ENCODE measurements at regions not wholly inside any gene's neighbourhood (a gene's known extent, or its start where the extent isn't known, plus 50 kb on each side); places are given as distances from the start of the nearest gene placed in this dataset.
"Not testable (repeated sequence)": the region's sequence is repeated elsewhere in the genome, so short reads cannot be mapped to it uniquely, and the experiment has no call there.

DNA sequence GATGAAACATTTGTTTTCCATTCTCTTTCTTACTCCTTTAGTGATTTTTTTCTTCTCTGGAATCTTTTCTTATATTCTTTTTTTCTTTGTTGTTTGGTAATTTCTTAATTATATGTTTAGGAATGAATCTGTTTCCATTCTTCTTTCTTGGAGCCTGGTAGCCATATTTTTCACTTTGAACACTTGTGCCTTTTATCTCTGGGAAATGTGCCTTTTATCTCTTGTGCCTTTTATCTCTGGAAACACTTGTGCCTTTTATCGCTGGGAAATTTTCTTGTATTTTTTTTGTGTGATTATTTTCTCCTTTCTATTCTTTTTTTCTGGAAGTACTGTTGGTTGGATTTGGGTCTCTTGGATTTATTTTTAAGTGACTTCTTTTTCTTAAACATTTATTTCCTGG is 118.2 kb downstream of the LEPR start:
- no peak overlapping the region for H3K27ac Mint-ChIP-seq
- DNase-seq (ENCODE audit: low spot score, unreplicated experiment), result no peak

DNA sequence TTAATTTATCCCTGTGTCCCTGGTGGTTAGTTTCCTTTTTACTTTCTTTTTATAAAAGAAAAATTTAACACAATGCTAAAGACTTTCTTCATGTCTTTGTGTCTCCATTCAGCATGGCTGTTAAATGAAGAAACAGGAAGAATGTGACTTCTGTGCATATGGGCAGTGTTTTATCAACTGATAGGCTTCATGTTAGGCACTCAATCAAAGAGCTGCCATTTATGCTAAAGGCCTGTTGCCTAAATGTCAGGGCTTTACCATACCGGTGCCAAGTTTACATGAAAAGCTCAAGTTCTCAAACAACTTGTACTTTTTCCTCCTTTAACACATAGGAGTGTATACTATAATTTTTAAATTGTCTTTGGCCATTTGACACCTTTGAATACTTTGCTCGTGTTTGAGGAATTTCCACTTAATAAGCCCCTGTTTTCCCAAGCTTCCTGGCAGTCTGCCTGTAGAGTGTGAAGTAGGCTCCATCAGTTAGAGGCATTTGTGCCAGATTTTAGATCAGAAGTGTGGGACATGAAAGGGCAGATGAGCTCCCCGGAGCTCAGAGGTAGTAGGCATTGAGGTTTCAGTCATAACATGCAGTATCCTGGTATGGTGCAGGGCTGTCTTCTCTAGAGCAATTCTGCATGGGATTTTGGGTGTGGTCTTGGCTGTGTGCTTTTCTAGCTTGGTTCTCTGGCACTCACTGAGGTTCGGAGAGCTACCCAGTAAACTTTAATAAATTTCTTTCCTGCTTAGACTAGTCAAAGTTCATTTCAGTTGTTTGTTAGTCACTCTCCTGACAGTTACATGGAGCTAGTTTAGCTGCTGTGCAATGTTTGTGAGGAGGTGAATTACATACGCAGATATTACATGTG is 119.0 kb downstream of the LEPR start:
- DNase-seq (ENCODE audit: low spot score, unreplicated experiment), result no peak
- Mint-ChIP-seq H3K27me3 (no peaks in the 10 kb centered on the region), H3K27ac (no peak overlapping the region), H3K4me3 (ENCODE audit: low read depth) (no peak overlapping the region), H3K4me1 (ENCODE audit: low read depth) (peaks cover 11% of the 10 kb centered on the region), H3K9me3 (ENCODE audit: low read depth) (peaks cover 9% of the 10 kb centered on the region), H3K36me3 (ENCODE audit: insufficient read depth) (peaks cover 2% of the 10 kb centered on the region)
- TF ChIP-seq, protein P1, sequence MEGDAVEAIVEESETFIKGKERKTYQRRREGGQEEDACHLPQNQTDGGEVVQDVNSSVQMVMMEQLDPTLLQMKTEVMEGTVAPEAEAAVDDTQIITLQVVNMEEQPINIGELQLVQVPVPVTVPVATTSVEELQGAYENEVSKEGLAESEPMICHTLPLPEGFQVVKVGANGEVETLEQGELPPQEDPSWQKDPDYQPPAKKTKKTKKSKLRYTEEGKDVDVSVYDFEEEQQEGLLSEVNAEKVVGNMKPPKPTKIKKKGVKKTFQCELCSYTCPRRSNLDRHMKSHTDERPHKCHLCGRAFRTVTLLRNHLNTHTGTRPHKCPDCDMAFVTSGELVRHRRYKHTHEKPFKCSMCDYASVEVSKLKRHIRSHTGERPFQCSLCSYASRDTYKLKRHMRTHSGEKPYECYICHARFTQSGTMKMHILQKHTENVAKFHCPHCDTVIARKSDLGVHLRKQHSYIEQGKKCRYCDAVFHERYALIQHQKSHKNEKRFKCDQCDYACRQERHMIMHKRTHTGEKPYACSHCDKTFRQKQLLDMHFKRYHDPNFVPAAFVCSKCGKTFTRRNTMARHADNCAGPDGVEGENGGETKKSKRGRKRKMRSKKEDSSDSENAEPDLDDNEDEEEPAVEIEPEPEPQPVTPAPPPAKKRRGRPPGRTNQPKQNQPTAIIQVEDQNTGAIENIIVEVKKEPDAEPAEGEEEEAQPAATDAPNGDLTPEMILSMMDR (IDR thresholded peaks at IDR 0.05; ENCODE audit: unreplicated experiment), result no peak

More for the DNA sequence above, 118.2 kb downstream of the LEPR start:
- Mint-ChIP-seq H3K36me3 (ENCODE audit: insufficient read depth) (no peaks in the 10 kb centered on the region), H3K9me3 (ENCODE audit: low read depth) (peaks cover 9% of the 10 kb centered on the region), H3K4me3 (ENCODE audit: low read depth) (no peak overlapping the region), H3K27me3 (no peaks in the 10 kb centered on the region), H3K4me1 (ENCODE audit: low read depth) (peaks cover 11% of the 10 kb centered on the region)
- TF ChIP-seq, protein P1 (IDR thresholded peaks at IDR 0.05; ENCODE audit: unreplicated experiment), result no peak

DNA sequence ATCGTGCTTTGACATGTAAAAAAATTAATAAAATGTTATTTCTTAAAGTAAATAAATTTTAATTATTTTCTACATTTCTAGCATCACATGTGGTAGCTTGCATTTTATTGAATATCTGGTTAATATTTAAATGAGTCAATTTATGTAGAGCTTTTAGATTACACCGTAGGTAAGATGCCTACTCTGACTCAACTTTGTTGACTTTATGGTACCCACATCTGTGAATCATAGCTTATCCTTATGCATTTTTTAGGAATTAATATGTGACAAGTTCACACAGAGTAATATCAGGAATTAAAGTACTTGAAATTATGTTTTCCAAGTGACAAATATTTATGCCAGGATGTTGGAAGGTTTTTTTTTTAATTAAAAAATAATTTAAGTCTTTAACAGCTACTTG is 120.7 kb downstream of the LEPR start:
- TF ChIP-seq, protein P1 (IDR thresholded peaks at IDR 0.05; ENCODE audit: unreplicated experiment), result no peak
- no peaks in the 10 kb centered on the region for H3K27me3 Mint-ChIP-seq
- peaks cover 2% of the 10 kb centered on the region for H3K36me3 Mint-ChIP-seq (ENCODE audit: insufficient read depth)
- peaks cover 9% of the 10 kb centered on the region for H3K9me3 Mint-ChIP-seq (ENCODE audit: low read depth)
- no peak overlapping the region for H3K4me3 Mint-ChIP-seq (ENCODE audit: low read depth)
- H3K27ac Mint-ChIP-seq, result no peak overlapping the region
- peaks cover 11% of the 10 kb centered on the region for H3K4me1 Mint-ChIP-seq (ENCODE audit: low read depth)
- no peak for DNase-seq (ENCODE audit: low spot score, unreplicated experiment)

DNA sequence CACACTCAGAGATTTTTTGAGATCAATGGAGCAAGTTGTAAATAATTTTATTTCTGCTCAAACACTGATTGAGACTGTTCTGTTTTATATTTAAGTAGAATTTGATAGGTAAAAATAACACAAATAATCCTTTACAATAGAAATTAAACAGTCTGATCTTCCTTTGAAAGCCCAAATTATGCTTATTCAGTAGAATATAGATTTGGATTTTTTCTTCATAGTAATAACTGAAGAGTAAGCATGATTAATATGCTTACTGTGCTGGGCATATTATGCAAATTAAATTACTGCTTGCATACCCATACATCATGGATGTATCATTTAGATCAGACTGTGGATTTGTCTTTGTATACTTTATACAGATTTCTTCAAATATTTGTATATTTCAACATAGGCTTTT is 121.4 kb downstream of the LEPR start:
- Mint-ChIP-seq H3K27me3 (no peaks in the 10 kb centered on the region), H3K9me3 (ENCODE audit: low read depth) (peaks cover 9% of the 10 kb centered on the region), H3K36me3 (ENCODE audit: insufficient read depth) (peaks cover 2% of the 10 kb centered on the region), H3K4me3 (ENCODE audit: low read depth) (no peak overlapping the region), H3K27ac (no peak overlapping the region), H3K4me1 (ENCODE audit: low read depth) (peaks cover 11% of the 10 kb centered on the region)
- TF ChIP-seq, protein P1 (IDR thresholded peaks at IDR 0.05; ENCODE audit: unreplicated experiment), result no peak
- no peak for DNase-seq (ENCODE audit: low spot score, unreplicated experiment)

DNA sequence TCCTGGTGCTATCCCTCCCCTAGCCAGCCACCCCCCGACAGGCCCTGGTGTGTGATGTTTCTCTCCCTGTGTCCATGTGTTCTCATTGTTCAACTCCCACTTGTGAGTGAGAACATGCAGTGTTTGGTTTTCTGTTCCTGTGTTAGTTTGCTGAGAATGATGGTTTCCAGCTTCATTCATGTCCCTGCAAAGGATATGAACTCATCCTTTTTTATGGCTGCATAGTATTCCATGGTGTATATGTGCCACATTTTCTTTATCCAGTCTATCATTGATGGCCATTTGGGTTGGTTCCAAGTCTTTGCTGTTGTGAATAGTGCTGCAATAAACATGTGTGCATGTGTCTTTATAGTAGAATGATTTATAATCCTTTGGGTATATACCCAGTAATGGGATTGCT is 122.1 kb downstream of the LEPR start:
- not testable (repeated sequence) for DNase-seq (ENCODE audit: low spot score, unreplicated experiment); H3K27ac Mint-ChIP-seq; H3K9me3 Mint-ChIP-seq (ENCODE audit: low read depth); H3K4me3 Mint-ChIP-seq (ENCODE audit: low read depth); H3K36me3 Mint-ChIP-seq (ENCODE audit: insufficient read depth); H3K27me3 Mint-ChIP-seq
- H3K4me1 Mint-ChIP-seq (ENCODE audit: low read depth), result peaks cover 11% of the 10 kb centered on the region

- Mint-ChIP-seq H3K9me3 (ENCODE audit: low read depth) (peaks cover 31% of the 10 kb centered on the region), H3K4me3 (ENCODE audit: low read depth) (peak overlapping the region; percentile 31), H3K36me3 (ENCODE audit: insufficient read depth) (peaks cover 20% of the 10 kb centered on the region)
- not testable (repeated sequence) for H3K27ac Mint-ChIP-seq; DNase-seq (ENCODE audit: low spot score, unreplicated experiment); H3K4me1 Mint-ChIP-seq (ENCODE audit: low read depth); H3K27me3 Mint-ChIP-seq
Measured at GRCh38 chr1:65550306-65551010, 130.0 kb downstream of the LEPR start.

GRCh38 chr1:65552484-65552883 is 132.0 kb downstream of the LEPR start:
- H3K4me3 Mint-ChIP-seq (ENCODE audit: low read depth); H3K4me1 Mint-ChIP-seq (ENCODE audit: low read depth); H3K27ac Mint-ChIP-seq; H3K27me3 Mint-ChIP-seq; DNase-seq (ENCODE audit: low spot score, unreplicated experiment): not testable (repeated sequence)
- Mint-ChIP-seq H3K36me3 (ENCODE audit: insufficient read depth) (peaks cover 20% of the 10 kb centered on the region), H3K9me3 (ENCODE audit: low read depth) (peaks cover 31% of the 10 kb centered on the region)

GRCh38 chr1:65554086-65554764 is 133.8 kb downstream of the LEPR start:
- not testable (repeated sequence) for H3K4me3 Mint-ChIP-seq (ENCODE audit: low read depth); DNase-seq (ENCODE audit: low spot score, unreplicated experiment); H3K27me3 Mint-ChIP-seq; H3K4me1 Mint-ChIP-seq (ENCODE audit: low read depth)
- H3K27ac Mint-ChIP-seq, result peak overlapping the region; percentile 76
- peaks cover 31% of the 10 kb centered on the region for H3K9me3 Mint-ChIP-seq (ENCODE audit: low read depth)
- H3K36me3 Mint-ChIP-seq (ENCODE audit: insufficient read depth), result peaks cover 20% of the 10 kb centered on the region

All from progenitor cell of endocrine pancreas (in vitro differentiated cells).